ENCODE measurements at regions not wholly inside any gene's neighbourhood (a gene's known extent, or its start where the extent isn't known, plus 50 kb on each side); places are given as distances from the start of the nearest gene placed in this dataset.

- POLR2A ChIA-PET: no interaction called here
- Mint-ChIP-seq H3K4me3 (no peak overlapping the region), H3K27ac (no peak overlapping the region), H3K9me3 (peaks cover 0 to 9% (median 0%) of the 10 kb centered on the region in 9 donors), H3K36me3 (peaks cover 0 to 15% (median 0%) of the 10 kb centered on the region in 3 donors), H3K4me1 (no peaks in the 10 kb centered on the region), H3K27me3 (peaks cover 4 to 46% (median 20%) of the 10 kb centered on the region in 5 donors)
- DNase-seq (no peak), ATAC-seq (no peak)
Measured at GRCh38 chr14:49339130-49339529, 247.1 kb downstream of the RPS29 start.

DNA sequence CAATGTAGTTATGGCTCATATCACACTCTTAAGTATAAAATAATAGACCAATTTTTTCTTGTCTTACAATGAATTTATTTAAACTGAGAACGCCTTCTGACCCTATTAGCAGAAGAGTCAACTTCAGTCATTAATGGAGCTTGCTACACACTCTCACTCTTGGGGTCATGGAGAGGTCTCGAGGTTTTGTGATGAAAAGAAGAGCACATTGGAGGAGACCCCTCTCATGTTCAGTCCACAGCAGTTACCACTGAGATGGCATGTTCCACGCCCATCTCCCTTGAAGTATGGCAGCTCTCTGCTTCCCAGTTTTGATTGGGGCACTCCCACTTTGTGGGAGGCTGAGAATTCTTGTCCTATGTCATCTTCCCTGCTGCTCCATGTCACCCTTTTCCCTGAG lies 266.4 kb downstream of the RPS29 start:
- no peak for DNase-seq
- Mint-ChIP-seq H3K9me3 (no peaks in the 10 kb centered on the region), H3K4me3 (no peak overlapping the region), H3K4me1 (no peaks in the 10 kb centered on the region), H3K36me3 (no peaks in the 10 kb centered on the region), H3K27ac (no peak overlapping the region), H3K27me3 (peaks cover 9 to 28% (median 13%) of the 10 kb centered on the region in 5 donors)
- no peak for ATAC-seq
- POLR2A ChIA-PET: no interaction called here

- no peak for DNase-seq
- Mint-ChIP-seq H3K27ac (no peak overlapping the region), H3K4me1 (no peaks in the 10 kb centered on the region), H3K27me3 (peaks cover 8 to 15% (median 12%) of the 10 kb centered on the region in 5 donors), H3K9me3 (no peaks in the 10 kb centered on the region), H3K36me3 (no peaks in the 10 kb centered on the region), H3K4me3 (no peak overlapping the region)
- POLR2A ChIA-PET: no interaction called here
- no peak for ATAC-seq
Measured at GRCh38 chr14:49315570-49315969, 270.6 kb downstream of the RPS29 start.

DNA sequence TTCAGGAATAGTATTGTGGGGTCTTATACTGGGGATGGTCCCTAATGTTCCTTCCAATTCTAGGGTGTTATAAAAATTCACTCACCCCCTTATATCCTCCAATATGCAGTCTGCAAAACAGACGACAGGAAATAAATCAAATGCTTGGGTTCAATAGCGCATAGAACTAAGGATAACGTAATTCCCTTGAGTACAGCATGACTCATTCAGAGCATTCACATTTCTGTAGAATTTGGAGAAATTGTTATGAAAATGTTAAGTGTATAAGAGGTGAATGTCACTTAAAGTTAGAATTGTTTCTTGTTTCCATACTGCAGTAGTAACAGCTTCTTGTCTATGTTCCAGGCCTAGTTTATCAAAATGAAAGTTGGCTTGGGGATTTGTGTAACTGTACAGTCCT lies 271.4 kb downstream of the RPS29 start:
- Mint-ChIP-seq H3K27ac (no peak overlapping the region), H3K4me3 (no peak overlapping the region), H3K9me3 (no peaks in the 10 kb centered on the region), H3K36me3 (no peaks in the 10 kb centered on the region), H3K27me3 (peaks cover 4 to 15% (median 9%) of the 10 kb centered on the region in 5 donors), H3K4me1 (no peaks in the 10 kb centered on the region)
- DNase-seq: no peak
- POLR2A ChIA-PET: no interaction called here
- no peak for ATAC-seq

GRCh38 chr14:49313108-49313507 lies 273.1 kb downstream of the RPS29 start:
- Mint-ChIP-seq H3K36me3 (no peaks in the 10 kb centered on the region), H3K27ac (no peak overlapping the region), H3K27me3 (peaks cover 4 to 17% (median 10%) of the 10 kb centered on the region in 5 donors), H3K4me3 (no peak overlapping the region), H3K4me1 (no peaks in the 10 kb centered on the region), H3K9me3 (no peaks in the 10 kb centered on the region)
- ATAC-seq (no peak), DNase-seq (no peak)
- POLR2A ChIA-PET: no interaction called here

- DNase-seq (no peak), ATAC-seq (no peak)
- no peak overlapping the region for H3K27ac Mint-ChIP-seq
- no peak overlapping the region for H3K4me3 Mint-ChIP-seq
- H3K27me3 Mint-ChIP-seq: peaks cover 4 to 21% (median 13%) of the 10 kb centered on the region in 5 donors
- H3K9me3 Mint-ChIP-seq: no peaks in the 10 kb centered on the region
- no peaks in the 10 kb centered on the region for H3K36me3 Mint-ChIP-seq
- H3K4me1 Mint-ChIP-seq: no peaks in the 10 kb centered on the region
- POLR2A ChIA-PET: no interaction called here
Measured at GRCh38 chr14:49310298-49310697, 275.9 kb downstream of the RPS29 start.

DNA sequence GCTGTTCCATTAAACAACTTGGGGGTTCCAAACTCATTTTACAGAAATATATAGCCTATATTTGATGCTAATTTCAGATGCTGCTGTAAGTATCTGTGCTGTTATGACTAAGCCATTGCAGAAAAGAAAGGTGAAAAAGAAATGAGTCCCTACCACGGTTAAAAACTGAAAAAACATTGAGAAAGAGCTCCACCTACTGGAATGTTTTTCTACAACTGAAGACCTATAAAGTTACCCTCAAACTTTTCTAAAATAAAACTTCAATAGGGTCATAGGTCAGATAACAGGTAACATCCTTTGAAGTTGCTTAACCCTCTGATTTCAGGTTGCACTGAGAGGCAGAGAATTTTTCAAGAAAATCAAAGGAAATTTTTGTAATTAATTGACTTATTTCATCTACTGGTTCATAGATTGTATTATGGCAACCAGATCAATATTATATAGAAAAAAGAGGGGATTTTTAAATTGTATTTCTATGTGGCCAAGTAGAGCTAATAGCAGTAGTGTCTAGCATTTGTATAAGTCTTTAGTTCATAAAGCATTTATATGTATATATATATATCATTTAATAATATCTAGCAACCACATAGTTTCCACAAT lies 279.9 kb downstream of the RPS29 start:
- DNase-seq: no peak
- H3K27me3 Mint-ChIP-seq: peaks cover 0 to 30% (median 16%) of the 10 kb centered on the region in 5 donors
- ATAC-seq: no peak
- no peak overlapping the region for H3K4me3 Mint-ChIP-seq
- POLR2A ChIA-PET: no interaction called here
- no peak overlapping the region for H3K27ac Mint-ChIP-seq
- H3K9me3 Mint-ChIP-seq: peaks cover 0 to 8% (median 0%) of the 10 kb centered on the region in 9 donors
- H3K4me1 Mint-ChIP-seq: no peaks in the 10 kb centered on the region
- no peaks in the 10 kb centered on the region for H3K36me3 Mint-ChIP-seq

- DNase-seq: no peak
- peaks cover 0 to 8% (median 0%) of the 10 kb centered on the region in 9 donors for H3K9me3 Mint-ChIP-seq
- H3K27me3 Mint-ChIP-seq: peaks cover 3 to 21% (median 13%) of the 10 kb centered on the region in 5 donors
Measured at GRCh38 chr14:49303946-49304516, 282.1 kb downstream of the RPS29 start.

GRCh38 chr14:49297102-49297501 lies 289.1 kb downstream of the RPS29 start:
- H3K4me1 Mint-ChIP-seq: no peaks in the 10 kb centered on the region
- no peak overlapping the region for H3K27ac Mint-ChIP-seq
- peaks cover 9 to 24% (median 19%) of the 10 kb centered on the region in 5 donors for H3K27me3 Mint-ChIP-seq
- POLR2A ChIA-PET: no interaction called here
- DNase-seq (no peak), ATAC-seq (no peak)
- peaks cover 0 to 4% (median 0%) of the 10 kb centered on the region in 9 donors for H3K9me3 Mint-ChIP-seq
- no peaks in the 10 kb centered on the region for H3K36me3 Mint-ChIP-seq
- no peak overlapping the region for H3K4me3 Mint-ChIP-seq

More at GRCh38 chr14:49303946-49304516, 282.1 kb downstream of the RPS29 start:
- no peaks in the 10 kb centered on the region for H3K4me1 Mint-ChIP-seq
- no peak for ATAC-seq
- POLR2A ChIA-PET: no interaction called here
- no peak overlapping the region for H3K27ac Mint-ChIP-seq
- no peaks in the 10 kb centered on the region for H3K36me3 Mint-ChIP-seq
- H3K4me3 Mint-ChIP-seq: no peak overlapping the region

DNA sequence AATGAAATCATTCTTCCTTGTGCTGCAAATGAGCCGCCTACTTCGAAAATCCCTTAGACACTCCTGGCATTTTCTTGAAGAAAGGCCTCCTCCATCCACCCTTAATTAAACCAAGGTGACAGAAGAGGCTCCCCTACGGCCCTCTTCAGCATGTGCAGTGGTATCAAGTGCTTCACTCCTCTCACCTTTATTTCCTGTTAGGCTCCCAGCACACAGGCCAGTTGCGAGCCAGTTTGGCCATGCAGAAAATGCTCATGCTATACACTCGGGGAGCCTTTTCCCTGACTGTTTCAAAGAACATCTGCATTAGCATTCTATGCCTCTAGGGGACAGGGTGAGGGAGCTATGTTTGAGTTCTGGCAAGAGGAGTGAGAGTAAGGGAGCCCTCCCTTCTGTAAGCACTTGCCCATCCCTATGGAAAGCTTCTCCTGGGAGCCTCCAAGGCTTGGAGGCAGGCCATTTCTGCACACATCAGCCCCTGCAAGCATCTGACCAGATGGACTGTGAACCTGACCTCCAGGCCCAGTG lies 291.5 kb downstream of the RPS29 start:
- Mint-ChIP-seq H3K36me3 (no peaks in the 10 kb centered on the region), H3K27ac (no peak overlapping the region), H3K4me3 (no peak overlapping the region), H3K27me3 (peaks cover 9 to 19% (median 13%) of the 10 kb centered on the region in 5 donors), H3K4me1 (no peaks in the 10 kb centered on the region), H3K9me3 (peaks cover 0 to 2% (median 0%) of the 10 kb centered on the region in 9 donors)
- DNase-seq (no peak), ATAC-seq (no peak)
- POLR2A ChIA-PET: no interaction called here

- H3K4me1 Mint-ChIP-seq: no peaks in the 10 kb centered on the region
- DNase-seq: no peak
- no peak overlapping the region for H3K4me3 Mint-ChIP-seq
- H3K36me3 Mint-ChIP-seq: no peaks in the 10 kb centered on the region
- no peak for ATAC-seq
- POLR2A ChIA-PET: no interaction called here
- H3K27me3 Mint-ChIP-seq: peaks cover 6 to 41% (median 15%) of the 10 kb centered on the region in 5 donors
- H3K27ac Mint-ChIP-seq: no peak overlapping the region
- H3K9me3 Mint-ChIP-seq: no peaks in the 10 kb centered on the region
Measured at GRCh38 chr14:49287004-49287403, 299.2 kb downstream of the RPS29 start.

DNA sequence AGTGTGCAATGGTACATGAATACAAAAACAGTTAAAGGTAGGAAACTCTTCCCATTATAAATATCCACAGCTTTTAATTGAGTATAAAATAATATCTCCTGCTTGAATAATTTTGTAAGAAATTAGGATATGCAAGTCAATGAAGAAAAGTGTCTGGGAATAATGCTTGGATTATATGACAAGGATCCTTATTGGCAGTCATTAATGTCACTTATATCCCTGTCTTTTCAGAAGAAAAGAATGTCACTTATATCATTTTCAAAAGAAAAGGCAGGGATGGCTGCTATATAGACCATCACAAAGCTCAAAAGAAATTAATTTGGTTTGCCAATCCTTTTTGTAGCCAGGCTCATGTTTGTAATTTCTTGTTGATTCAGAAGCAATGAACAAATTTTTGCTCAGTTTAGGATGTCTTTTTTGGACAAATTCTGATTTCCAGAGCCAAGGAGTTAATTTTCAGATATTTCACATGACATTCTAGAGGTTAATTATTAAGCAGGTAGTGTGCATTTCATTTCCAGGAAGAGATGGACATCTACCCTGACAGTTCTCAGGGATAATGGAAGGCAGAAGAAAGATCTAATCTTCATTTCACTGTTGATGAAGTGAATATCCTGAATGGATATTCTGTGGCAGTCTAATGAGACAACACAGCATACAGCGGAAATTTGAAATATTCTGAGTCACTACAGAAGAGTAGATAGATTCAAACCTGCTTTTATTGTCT lies 299.8 kb downstream of the RPS29 start:
- POLR2A ChIA-PET: no interaction called here

GRCh38 chr14:49280566-49280965 lies 305.6 kb downstream of the RPS29 start:
- H3K4me3 Mint-ChIP-seq: no peak overlapping the region
- no peak overlapping the region for H3K27ac Mint-ChIP-seq
- no peaks in the 10 kb centered on the region for H3K36me3 Mint-ChIP-seq
- H3K27me3 Mint-ChIP-seq: peaks cover 3 to 25% (median 15%) of the 10 kb centered on the region in 5 donors
- no peak for ATAC-seq
- POLR2A ChIA-PET: no interaction called here
- DNase-seq: no peak
- peaks cover 0 to 3% (median 0%) of the 10 kb centered on the region in 9 donors for H3K9me3 Mint-ChIP-seq
- H3K4me1 Mint-ChIP-seq: no peaks in the 10 kb centered on the region

More for the DNA sequence above, 299.8 kb downstream of the RPS29 start:
- ATAC-seq (no peak), DNase-seq (no peak)
- H3K4me3 Mint-ChIP-seq: no peak overlapping the region
- H3K4me1 Mint-ChIP-seq: no peaks in the 10 kb centered on the region
- no peaks in the 10 kb centered on the region for H3K36me3 Mint-ChIP-seq
- no peaks in the 10 kb centered on the region for H3K9me3 Mint-ChIP-seq
- peaks cover 6 to 43% (median 15%) of the 10 kb centered on the region in 5 donors for H3K27me3 Mint-ChIP-seq
- no peak overlapping the region for H3K27ac Mint-ChIP-seq

Data from naive thymus-derived CD8-positive, alpha-beta T cell (primary cell).